ENCODE measurements at regions not wholly inside any gene's neighbourhood (a gene's known extent, or its start where the extent isn't known, plus 50 kb on each side); places are given as distances from the start of the nearest gene placed in this dataset.
"Not testable (repeated sequence)": the region's sequence is repeated elsewhere in the genome, so short reads cannot be mapped to it uniquely, and the experiment has no call there.

DNA sequence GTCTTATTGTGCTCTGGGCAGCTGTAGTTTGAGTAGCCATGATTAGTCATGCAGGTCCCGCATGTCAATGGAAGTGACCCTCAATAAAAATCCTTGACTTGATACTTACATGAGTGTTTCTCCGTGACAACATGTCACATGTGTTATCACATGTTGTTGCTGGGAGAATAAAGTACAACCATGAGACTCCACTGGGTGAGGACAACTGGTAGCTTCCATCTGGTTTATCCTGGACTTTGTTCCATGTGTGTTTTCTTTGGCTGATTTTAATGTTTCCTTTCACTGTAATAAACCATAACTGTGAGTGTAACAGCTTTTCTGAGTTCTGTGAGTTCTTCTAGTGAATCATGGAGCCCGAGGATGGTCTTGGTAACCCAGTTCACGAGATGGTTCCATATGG is 63.1 kb upstream of the NDN start:
- no peak for DNase-seq (ENCODE audit: low read depth)

DNA sequence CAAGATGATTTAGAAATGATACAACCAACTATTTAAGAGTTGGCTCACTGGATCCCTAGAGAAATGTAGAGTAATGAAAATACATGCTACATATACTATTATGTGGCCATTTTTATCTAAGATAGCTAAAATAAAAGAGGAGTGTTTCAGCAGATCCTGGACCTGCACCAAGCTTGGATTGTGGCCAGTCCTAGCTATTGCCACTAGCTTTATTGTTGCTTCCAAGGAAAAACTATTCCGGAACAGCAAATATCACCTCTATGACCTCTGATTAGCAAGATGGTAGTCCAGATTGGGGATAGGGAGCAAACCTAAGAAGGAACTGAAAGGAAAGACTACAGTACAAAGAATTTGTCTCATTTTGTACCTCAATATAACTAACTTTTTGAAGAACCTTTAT is 63.7 kb upstream of the NDN start:
- no peak for DNase-seq (ENCODE audit: low read depth)

DNA sequence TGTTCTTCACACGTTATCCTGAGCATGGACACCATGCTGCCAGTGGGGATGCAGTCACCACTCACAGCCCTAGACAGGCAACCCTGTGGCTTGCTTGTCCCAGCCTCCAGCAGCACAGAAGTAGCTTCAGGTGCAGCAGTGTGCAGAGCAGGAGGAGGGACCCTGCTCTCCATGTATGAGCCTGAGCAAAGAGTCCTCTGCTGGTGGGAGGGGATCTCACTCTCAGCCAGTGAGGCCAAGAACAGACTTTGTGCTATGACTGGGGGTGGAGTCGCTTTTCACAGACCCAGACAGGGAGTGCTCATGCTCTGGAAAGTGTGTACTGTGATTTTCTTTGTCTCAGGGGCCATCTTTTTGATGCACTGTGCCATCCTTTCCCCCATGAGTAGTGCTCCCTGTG is 66.1 kb upstream of the NDN start:
- DNase-seq (ENCODE audit: low read depth) = no peak

DNA sequence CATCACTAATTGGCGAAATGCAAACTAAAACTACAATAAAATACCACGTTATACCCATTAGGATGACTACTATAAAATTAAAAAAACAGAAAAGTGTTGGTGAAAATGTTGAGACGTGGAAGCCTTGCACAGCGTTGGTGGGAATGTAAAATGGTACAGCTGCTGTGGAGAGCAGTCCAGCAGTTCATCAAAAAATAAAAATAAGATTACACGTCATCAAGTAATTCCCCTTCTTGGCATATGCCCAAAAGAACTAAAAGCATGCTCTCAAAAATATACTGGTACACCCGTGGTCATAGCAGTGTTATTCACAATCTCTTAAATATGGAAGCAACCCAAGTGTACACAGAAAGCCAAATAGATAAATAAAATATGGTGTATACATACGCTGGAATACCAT is 71.8 kb upstream of the NDN start:
- DNase-seq (ENCODE audit: low read depth) = no peak

DNA sequence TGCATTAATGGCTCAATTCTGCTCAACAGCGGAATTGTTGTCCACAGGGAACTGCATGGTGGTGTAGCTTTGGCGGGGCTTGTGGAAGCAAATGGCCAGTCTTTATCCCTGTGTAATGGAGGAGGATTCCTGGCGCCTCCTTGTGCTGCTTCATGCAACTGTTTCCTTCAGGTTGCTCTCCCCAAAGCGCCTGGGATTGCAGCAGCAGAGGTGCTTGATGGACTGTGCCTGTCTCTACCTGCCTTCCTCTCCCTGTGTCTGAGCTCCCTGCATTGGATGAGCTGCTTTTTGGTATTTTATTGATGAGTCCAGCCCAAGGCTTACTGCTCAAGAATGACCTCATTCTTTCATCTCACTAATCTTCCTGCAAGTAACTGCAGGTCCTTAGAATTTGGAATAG is 72.9 kb upstream of the NDN start:
- no peak for DNase-seq (ENCODE audit: low read depth)

DNA sequence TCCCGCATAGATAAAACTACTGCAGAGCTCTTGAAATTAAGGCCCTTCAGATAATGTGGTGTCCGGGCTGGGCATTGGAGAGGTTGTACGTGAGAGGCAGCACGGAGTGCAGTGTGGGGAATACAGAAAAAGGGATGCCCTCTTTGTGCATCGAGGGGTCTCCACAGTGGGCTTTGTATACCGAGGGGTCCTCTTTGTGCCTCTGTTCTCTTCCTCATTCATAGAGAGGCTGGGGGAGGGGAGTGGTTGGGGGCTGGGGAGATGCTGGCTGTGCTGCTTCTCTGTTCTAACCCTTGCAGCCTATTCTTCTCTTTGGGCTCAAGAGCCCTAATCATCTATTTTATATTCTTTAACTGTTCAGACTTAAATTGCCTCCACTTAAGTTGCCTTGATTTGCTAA is 74.3 kb upstream of the NDN start:
- DNase-seq (ENCODE audit: low read depth) = no peak

DNA sequence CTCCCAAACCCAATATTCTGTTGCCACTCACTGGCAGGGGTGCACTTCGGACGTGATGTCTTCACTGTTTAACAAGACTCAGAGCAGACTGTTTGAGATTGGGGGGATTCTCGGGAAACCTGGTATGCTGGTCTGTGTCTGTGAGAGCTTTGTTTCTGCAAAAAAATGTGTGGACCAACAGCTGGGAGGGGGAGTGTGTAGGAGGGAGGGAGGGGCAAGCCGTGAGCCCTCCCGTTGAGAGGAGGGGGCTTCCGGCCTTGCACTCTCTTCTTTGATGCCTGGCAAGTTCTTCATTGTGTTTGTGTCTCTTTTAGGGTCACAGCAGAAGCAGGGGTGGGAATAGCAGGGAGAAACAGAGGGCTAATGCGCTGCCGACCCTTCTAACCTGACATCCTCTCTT is 74.9 kb upstream of the NDN start:
- no peak for DNase-seq (ENCODE audit: low read depth)

DNA sequence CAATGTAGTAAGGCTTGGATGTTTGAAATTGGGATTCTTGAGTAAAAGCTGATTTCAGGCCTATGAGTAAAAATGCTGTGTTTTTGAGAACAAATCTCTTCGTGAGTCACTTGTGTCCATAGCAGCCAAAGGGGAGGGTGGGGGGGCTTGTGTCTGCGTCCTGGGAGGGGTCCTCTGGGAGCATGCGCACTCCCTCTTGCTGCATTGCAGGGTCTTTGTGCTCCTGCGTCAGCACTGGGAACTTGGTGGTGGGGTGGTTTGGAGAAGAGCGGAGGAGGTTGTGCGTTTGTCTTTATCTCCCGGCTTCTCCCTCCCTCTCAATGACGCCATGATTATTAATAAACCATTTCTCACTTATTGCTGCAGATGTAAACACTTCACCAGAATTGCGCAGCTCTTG is 75.9 kb upstream of the NDN start:
- no peak for DNase-seq (ENCODE audit: low read depth)

DNA sequence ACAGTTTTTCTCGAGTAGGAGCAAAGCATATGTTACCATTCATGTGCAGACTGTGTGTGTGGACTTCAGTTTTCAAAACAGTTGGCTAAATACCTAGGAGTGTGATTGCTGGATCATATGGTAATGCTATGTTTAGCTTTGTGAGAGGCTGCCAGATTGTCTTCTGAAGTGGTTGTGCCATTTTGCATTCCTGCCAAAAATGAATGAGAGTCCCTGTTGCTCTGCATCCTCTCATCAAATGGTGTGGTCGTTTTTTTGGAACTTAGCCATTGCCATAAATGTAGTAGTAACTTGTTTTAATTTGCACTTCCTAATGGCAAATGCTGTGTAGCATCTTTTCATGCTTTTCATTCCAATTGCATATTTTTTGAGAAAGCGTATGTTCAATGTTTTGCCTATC is 77.2 kb upstream of the NDN start:
- DNase-seq (ENCODE audit: low read depth) = no peak

DNA sequence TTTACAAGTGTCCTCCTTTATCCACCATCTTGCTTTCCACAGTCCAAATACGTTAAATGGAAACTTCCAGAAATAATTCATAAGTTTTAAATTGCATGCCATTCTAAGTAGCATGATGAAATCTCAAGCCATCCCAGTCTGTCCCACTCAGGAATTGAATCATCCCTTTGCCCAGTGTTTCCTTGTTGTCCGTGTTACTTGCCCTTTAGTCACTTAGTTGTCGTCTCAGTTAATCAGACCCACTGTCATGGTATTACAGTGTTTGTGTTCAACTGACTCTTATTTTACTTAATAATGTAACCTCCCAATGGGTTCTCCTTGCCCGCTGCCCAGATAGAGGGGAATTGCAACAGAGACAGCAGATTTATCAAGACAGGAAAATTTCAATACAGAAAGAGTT is 77.6 kb upstream of the NDN start:
- DNase-seq (ENCODE audit: low read depth) = no peak

DNA sequence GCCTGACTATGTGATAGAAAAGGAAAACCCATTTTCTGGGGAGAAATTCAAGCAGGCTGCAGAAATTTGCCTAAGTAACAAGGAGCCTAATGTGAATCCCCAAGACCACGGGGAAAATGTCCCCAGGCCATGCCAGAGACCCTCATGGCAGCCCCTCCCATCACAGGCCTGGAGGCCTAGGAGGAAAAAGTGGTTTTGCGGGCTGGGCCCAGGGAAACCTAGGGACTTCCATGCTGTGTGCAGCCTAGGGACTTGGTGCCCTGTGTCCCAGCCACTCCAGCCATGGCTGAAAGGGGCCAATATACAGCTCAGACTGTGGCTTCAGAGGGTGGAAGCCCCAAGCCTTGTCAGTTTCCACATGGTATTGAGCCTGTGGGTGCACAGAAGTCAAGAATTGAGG is 79.7 kb upstream of the NDN start:
- DNase-seq (ENCODE audit: low read depth) = not testable (repeated sequence)

DNA sequence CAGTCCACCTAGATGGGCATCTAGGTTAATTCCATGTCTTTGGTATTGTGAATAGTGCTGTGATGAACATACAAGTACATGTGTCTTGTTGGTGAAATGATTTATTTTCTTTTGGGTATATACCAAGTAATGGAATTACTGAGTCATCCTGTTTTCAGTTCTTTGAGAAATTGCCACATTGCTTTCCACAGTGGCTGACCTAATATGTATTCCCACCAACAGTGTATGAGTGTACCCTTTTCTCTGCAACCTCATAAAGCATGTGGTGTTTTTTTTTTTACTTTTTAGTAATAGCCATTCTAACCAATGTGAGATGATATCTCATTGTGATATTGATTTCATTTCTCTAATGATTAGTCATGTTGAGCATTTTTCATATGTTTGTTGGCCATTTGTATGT is 86.0 kb upstream of the NDN start:
- DNase-seq (ENCODE audit: low read depth) = peak; percentile 33

DNA sequence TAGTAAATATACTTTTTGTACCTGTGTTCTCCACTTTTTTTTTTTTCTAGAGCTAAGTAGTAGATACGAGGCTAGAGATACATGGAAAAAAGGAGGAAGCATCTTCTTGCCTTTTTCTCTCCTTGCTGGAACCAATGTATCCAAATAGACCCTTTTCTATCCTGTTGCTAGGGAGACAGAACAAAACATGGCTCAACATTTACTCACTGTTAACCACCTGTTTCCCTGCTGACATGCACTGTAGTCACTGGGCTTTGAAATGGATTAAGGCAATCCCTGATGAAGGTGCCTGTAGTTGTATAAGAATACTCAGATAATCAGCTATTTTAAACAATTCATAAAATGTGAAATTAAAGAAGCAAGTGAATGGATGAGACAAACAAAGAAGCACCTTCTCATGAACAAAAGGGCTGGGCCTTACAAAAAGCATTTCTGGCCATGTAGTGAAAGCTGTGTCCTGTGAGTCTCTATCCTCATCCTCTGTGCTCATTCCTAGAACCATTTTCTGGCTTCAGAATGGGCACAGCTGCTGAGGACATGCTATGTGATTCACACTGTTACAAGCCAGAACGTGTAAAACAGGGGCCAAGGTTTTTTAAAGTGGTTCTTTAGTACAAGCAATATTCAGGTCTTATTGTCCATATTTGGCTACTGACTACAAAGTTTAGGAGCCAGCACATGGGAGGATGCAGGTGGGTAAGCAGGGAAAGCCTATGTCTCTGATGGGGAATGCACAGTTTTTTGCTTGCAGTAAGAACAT is 100.4 kb upstream of the NDN start:
- DNase-seq (ENCODE audit: low read depth) = no peak

DNA sequence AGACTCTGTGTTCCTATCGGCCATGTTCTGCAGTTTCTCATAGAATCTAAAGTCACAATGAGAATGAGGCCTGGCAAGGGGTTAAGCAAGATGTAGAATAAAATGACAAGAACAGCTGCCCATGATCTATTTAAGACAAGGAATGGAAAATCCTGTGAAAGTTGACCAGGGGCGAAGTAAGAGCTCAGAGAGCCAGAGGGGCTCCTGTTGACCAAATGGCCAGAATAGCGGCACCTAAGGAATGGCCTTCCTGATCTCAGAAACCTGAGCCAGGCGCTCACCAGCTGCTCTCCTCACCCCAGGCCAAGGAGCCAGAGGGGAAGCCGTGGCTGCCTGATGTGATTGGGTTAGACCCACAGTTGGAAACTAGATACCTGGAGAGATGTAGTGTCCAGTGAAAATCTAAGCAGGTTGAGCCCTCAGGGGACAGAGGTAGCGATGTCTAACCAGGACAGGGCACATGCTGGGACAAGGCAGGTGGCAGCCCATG is 106.1 kb upstream of the NDN start:
- no peak for DNase-seq (ENCODE audit: low read depth)

DNA sequence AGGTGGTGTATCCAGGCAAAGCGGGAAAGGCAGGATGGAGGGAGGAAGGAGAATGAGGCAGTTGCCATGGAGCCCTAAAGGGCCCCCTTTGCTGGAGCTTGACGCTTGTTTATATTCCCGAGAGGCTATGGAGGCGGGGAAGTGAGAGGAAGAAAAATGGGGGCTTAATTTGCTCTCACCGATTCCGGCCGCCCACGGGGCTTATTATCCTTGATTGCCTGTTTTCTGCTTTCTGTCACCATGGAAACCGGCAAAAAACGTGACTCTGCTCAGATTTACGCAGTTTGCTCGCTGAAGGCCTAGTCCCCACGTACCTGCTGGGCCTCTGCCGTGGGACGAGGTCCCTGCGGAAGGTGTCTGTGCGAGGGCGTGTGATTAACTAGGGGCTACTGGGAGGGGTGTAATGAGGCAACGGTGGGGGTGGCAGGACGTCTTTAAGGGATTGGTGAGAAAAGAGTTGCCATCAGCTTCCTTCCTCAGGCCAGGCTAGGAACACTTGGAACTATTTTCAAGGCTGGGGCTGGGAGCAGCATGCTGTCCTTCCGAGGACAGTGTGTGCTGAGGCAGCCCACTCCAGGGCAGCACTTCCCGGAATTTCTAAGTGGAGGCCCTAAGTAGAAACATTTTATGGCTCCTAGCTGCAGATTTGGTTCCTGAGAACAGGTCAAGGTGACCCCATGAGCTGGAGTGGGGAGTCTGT is 110.8 kb upstream of the NDN start:
- no peak for DNase-seq (ENCODE audit: low read depth)

DNA sequence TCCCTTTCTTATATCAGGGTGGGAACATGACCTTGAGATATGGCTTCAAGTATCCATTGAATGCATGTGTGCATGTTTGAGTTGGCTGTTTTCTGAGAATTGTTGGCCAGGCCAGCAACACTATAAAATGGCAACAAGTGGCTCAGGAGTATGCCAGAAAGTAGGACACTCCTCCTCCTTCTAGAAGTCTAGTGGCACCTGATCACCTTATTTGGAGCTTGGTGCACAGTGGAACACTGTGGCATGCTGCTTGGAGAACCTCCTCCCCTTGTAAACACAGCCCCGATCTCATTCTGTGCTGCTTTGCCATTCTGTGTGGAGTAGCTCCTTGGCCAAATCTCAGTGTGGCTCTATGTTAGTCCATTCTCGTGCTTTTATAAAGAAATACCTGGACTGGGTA is 114.8 kb upstream of the NDN start:
- DNase-seq (ENCODE audit: low read depth) = no peak

DNA sequence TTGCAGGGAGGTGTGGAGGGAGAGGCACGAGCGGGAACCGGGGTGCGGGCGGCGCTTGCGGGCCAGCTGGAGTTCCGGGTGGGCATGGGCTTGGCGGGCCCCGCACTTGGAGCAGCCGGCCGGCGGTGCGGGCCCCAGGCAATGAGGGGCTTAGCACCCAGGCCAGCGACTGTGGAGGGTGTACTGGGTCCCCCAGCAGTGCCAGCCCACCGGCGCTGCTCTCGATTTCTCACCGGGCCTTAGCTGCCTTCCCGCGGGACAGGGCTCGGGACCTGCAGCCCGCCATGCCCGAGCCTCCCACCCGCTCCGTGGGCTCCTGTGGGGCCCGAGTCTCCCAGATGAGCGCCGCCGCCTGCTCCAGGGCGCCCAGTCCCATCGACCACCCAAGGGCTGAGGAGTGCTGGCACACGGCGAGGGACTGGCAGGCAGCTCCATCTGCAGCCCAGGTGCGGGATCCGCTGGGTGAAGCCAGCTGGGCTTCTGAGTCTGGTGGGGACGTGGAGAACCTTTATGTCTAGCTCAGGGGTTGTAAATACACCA is 115.9 kb upstream of the NDN start:
- not testable (repeated sequence) for DNase-seq (ENCODE audit: low read depth)

DNA sequence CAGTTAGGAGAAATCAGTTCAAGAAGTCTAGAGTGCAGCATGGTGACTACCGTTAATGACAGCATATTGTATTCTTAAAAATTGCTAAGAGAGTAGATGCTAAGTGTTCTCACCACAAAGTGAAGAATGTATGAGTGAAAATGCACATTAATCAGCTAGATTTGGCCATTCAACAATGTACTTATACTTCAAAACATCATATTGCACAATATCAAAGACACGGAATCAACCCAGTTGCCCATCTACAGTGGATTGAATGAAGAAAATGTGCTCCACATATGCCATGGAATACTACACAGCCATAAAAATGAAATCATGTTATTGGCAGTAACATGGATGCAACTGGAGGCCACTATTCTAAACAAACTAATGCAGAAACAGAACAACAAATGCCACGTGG is 119.9 kb upstream of the NDN start:
- DNase-seq (ENCODE audit: low read depth) = no peak

DNA sequence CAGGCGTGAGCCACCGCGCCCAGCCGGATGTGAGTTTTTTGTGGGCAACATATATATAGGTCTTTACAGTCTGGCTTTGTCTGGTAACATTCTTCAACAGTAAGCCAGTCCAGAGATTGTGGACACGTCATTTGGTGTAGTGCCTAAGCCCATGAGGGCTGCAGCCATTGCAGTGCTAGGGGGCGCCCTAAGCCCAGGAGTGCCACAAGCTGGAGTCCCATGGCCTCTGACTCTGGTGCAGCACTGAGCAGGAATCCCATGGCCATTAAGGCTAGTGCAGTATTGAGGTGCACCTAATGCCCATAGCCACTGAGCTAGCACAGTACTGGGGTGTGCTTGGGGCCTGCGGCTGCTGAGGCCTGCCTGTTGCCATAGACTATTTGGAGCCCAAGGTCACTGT is 136.4 kb upstream of the NDN start:
- peak; percentile 57 for DNase-seq (ENCODE audit: low read depth)

DNA sequence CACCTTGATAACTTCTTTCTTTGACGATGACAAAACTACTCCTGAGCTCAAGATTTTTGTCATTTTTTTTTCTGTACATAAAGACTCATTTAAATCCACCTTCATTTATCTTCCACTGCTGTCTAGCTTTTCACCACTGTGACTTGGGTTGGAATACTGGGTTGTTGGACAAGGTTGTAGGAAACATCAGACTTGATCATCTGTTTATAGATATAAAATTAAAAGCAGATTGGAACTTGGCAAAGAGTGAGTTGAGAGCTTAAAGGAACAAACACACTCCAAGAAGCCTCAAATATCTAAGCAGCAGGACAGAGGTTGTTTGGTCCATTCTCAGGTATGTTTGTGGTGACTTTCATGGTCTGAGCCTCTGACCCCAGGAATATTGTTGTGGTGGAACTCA is 141.7 kb upstream of the NDN start:
- DNase-seq (ENCODE audit: low read depth) = no peak

DNA sequence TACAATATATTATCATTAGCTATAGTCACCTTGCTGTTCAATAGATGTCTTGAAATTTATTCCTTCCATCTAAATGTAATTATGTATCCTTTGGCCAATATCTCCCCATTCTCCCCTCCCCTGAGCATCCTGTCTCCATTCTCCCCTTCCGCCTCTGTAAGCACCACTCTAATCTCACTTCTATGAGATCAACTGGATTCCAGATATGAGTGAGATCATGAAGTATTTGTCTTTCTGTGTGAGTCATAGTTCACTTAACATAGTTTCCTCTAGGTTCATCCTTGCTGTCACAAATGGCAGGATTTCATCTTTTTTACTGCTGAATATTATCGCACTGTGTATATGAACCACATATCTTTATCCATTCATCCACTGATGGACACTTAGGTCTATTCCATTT is 148.8 kb upstream of the NDN start:
- peak; percentile 66 for DNase-seq (ENCODE audit: low read depth)

DNA sequence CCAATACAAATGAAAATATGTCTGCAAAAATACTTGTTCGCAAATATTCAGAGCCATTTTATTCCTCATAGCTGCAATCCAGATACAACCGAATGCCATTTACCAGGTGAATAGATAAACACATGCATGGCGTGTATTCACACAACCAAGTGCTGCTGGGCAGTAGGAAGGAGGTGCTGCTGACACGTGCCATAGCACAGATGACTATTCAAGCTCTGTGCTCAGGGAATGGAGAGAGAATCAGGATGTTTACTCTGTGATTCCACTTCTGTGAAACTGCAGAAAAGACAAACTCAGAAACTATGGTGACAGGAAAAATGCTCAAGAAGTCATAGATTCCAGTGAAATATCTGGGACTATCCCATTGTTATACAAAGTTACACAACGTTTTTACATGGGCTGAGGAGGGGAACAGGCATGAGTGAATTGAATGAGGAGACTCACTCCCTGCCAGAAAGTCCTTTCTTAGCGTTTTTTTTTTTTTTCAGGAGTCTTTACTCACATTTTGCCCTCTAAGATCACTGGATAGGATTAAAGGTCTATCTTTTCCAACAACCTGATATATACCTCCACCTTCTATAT is 152.9 kb upstream of the NDN start:
- DNase-seq (ENCODE audit: low read depth) = no peak

DNA sequence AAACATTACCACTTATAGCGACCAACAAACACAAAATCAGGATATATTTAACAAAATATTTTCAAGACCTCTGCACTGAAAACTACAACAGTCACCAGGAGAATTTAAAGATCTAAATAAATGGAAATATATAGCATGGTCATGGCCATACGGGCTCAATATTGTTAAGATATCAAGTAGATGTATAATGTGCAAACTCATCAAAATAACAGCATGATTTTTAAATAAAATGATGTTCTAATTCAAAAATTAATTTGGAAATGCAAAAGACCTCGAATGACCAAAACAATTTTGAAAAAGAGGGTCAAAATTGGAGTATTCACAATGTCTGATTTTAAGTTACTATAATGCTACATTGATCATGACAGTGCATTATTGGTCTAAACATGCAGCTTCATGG is 159.1 kb upstream of the NDN start:
- DNase-seq (ENCODE audit: low read depth) = no peak
